Natural killer cell (primary cell): ENCODE measurements at regions not wholly inside any gene's neighbourhood (a gene's known extent, or its start where the extent isn't known, plus 50 kb on each side); places are given as distances from the start of the nearest gene placed in this dataset.

Experiments
- ATAC-seq, 3 donors: fragments of 150-1000 bp in 2 of 3; fragments of 200-7000 bp in 1 of 3; cut with Tn5 transposase; 1 replicate in 1 of 3; 2 replicates in 2 of 3; pipeline ENCODE4 v1.10.0; 2021; ENCODE audit warnings: mild to moderate bottlenecking in 2 of 3, moderate library complexity in 2 of 3
- DNase-seq, 2 donors: peaks; one replicate each; pipeline versions ENCODE4 v3.0.0 to v3.0.0-alpha.2; 2013 to 2021; ENCODE audit warnings: mixed read lengths in 1 of 2
- H3K27ac ChIP-seq: one replicate; pipeline ENCODE4 v1.5.1; 2013; ENCODE audit warnings: mild to moderate bottlenecking, low read length
- H3K27me3 ChIP-seq: one replicate; pipeline ENCODE4 v1.6.1; 2013; ENCODE audit warnings: low read length; ENCODE audit not compliant: control insufficient read depth, insufficient read depth
- H3K36me3 ChIP-seq: one replicate; pipeline ENCODE4 v1.6.1; 2013; ENCODE audit warnings: low read length; ENCODE audit not compliant: control insufficient read depth, insufficient read depth
- H3K4me1 ChIP-seq: one replicate; pipeline ENCODE4 v1.6.1; 2013; ENCODE audit warnings: low read length; ENCODE audit not compliant: control insufficient read depth, insufficient read depth
- H3K4me3 ChIP-seq: one replicate; pipeline ENCODE4 v1.5.1; 2013; ENCODE audit warnings: low read length
- H3K9me3 ChIP-seq: one replicate; pipeline ENCODE4 v1.6.1; 2013; ENCODE audit warnings: low read length; ENCODE audit not compliant: control insufficient read depth, insufficient read depth
- H3K27ac Mint-ChIP-seq, 2 donors: one replicate each; pipeline ENCODE4 v1.8.0; 2022; ENCODE audit warnings: mild to moderate bottlenecking in 2 of 2, mixed read lengths in 2 of 2, moderate library complexity in 1 of 2
- H3K27me3 Mint-ChIP-seq, 2 donors: one replicate each; pipeline ENCODE4 v1.8.0; 2022; ENCODE audit warnings: low read depth in 2 of 2, mixed read lengths in 2 of 2
- H3K36me3 Mint-ChIP-seq: one replicate; pipeline ENCODE4 v1.8.0; 2022; ENCODE audit warnings: mixed read lengths
- H3K4me1 Mint-ChIP-seq, 2 donors: one replicate each; pipeline ENCODE4 v1.8.0; 2022; ENCODE audit warnings: mixed read lengths in 2 of 2
- H3K4me3 Mint-ChIP-seq: one replicate; pipeline ENCODE4 v1.8.0; 2022; ENCODE audit warnings: mild to moderate bottlenecking, moderate library complexity, mixed read lengths
- H3K9me3 Mint-ChIP-seq, 2 donors: one replicate each; pipeline ENCODE4 v1.8.0; 2022; ENCODE audit warnings: mixed read lengths in 2 of 2
- WGBS: methylation state at CpG from one replicate; pipeline ENCODE4 v1.1.7; 2013; ENCODE audit warnings: missing lambda C conversion rate; ENCODE audit not compliant: insufficient coverage; 5-methylcytosine and 5-hydroxymethylcytosine counted together
- intact Hi-C: fragments of 100-400 bp; cut with micrococcal nuclease; formaldehyde crosslinking; loops from one replicate; pipeline ENCODE4 v1.14.2; 2022
- TF ChIP-seq, protein P1 (sequence below): fragments of 200-600 bp; IDR thresholded peaks from one replicate; pipeline ENCODE4 v1.8.0; 2022; ENCODE audit warnings: antibody characterized with exemption

DNA sequence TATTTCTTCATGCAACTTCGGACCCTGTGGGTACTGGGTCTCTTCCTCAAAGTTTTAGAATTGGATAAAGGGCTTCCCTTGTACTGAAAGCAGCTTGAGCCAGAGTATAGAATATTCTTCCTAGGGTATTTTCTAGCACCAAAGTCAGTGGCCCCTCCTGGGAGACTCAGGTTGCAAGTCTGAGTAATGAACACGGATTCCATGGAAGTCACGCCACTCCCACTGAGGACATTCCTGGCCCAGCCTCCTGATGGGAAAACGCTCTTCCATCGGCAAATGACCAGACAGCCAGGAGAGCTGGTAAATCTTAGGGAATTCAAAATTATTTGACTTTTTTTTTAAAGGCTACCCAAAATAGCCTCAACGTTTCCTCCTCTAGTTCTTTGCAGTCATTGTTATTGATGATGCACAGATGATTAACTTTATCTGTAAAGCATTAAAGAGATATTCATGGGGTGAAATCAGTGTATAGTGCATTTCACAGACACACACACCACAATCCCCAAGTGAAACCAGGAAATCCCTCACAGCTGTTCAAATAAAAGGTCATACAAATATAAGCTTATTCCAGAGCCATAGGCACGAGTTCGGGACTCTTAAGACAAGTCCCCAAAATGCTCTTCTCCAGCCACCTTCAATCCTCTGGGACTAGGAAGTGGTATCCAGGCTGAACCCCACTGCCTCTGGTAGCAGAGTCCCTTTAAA, 248.8 kb downstream of the SOD2 start:
- intact Hi-C loops, result no loop called here
- no peaks in the 10 kb centered on the region for H3K9me3 ChIP-seq
- Mint-ChIP-seq H3K36me3 (no peaks in the 10 kb centered on the region), H3K27me3 (peaks cover 16 to 33% of the 10 kb centered on the region in 2 donors), H3K4me3 (no peak overlapping the region), H3K27ac (no peak overlapping the region), H3K4me1 (no peaks in the 10 kb centered on the region), H3K9me3 (no peaks in the 10 kb centered on the region)
- DNase-seq (no peak), ATAC-seq (no peak)
- 82% methylated on average over 7 of the region's 8 CpGs for WGBS
- TF ChIP-seq, protein P1, sequence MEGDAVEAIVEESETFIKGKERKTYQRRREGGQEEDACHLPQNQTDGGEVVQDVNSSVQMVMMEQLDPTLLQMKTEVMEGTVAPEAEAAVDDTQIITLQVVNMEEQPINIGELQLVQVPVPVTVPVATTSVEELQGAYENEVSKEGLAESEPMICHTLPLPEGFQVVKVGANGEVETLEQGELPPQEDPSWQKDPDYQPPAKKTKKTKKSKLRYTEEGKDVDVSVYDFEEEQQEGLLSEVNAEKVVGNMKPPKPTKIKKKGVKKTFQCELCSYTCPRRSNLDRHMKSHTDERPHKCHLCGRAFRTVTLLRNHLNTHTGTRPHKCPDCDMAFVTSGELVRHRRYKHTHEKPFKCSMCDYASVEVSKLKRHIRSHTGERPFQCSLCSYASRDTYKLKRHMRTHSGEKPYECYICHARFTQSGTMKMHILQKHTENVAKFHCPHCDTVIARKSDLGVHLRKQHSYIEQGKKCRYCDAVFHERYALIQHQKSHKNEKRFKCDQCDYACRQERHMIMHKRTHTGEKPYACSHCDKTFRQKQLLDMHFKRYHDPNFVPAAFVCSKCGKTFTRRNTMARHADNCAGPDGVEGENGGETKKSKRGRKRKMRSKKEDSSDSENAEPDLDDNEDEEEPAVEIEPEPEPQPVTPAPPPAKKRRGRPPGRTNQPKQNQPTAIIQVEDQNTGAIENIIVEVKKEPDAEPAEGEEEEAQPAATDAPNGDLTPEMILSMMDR, result no peak
- H3K4me3 ChIP-seq, result no peak overlapping the region
- peaks cover 3% of the 10 kb centered on the region for H3K27me3 ChIP-seq
- no peaks in the 10 kb centered on the region for H3K4me1 ChIP-seq
- no peak overlapping the region for H3K27ac ChIP-seq
- H3K36me3 ChIP-seq, result no peaks in the 10 kb centered on the region

DNA sequence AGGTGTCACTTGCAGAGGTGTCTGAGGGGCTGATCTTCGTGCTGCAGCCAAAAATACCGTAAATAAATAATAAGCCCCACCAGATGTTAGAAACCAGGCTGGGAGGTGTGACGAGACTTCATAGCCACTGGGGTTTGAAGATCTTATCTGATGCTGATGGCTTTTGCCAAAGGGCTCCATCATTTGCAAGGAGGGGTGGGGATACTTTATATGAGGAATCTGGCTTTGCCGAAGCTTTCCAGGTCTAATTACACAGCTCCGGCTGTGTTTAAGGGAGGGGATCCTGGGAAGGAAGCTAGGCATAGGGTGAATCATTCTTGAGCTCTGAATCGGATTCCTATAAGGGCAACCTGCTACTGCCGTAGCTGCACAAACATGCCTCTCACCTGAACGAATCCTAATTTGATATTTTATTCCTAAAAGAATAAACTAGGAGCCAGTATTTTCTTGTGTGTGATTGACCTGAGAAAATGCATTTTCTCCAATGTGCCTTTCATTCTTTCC, 249.6 kb downstream of the SOD2 start:
- peaks cover 16 to 33% of the 10 kb centered on the region in 2 donors for H3K27me3 Mint-ChIP-seq
- no peak for ATAC-seq
- intact Hi-C loops, result no loop called here
- H3K4me3 Mint-ChIP-seq, result no peak overlapping the region
- Histone ChIP-seq H3K4me3 (no peak overlapping the region), H3K36me3 (no peaks in the 10 kb centered on the region), H3K27ac (no peak overlapping the region), H3K4me1 (no peaks in the 10 kb centered on the region), H3K9me3 (no peaks in the 10 kb centered on the region), H3K27me3 (peaks cover 3% of the 10 kb centered on the region)
- H3K27ac Mint-ChIP-seq, result no peak overlapping the region
- TF ChIP-seq, protein P1, result no peak
- H3K4me1 Mint-ChIP-seq, result no peaks in the 10 kb centered on the region
- H3K36me3 Mint-ChIP-seq, result no peaks in the 10 kb centered on the region
- H3K9me3 Mint-ChIP-seq, result no peaks in the 10 kb centered on the region
- 47% methylated on average over 7 of the region's 8 CpGs for WGBS
- no peak for DNase-seq

DNA sequence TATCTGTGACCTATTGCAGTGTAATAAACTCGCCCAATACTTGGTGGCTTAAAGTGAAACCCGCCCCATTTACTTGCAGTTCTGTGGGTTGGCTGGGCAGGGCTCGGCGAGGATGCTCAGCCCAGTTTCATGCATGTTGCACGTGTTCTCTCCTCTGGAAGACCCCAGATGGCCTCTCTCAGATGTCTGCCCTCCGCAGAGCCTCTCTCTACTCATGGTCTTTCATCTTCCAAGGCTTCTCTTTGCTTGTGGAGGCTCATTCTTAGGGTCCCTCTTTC, 251.4 kb downstream of the SOD2 start:
- ATAC-seq (no peak), DNase-seq (no peak)
- TF ChIP-seq, protein P1, result no peak
- Histone ChIP-seq H3K27me3 (peaks cover 3% of the 10 kb centered on the region), H3K27ac (no peak overlapping the region), H3K36me3 (no peaks in the 10 kb centered on the region), H3K4me3 (no peak overlapping the region), H3K4me1 (no peaks in the 10 kb centered on the region), H3K9me3 (no peaks in the 10 kb centered on the region)
- Mint-ChIP-seq H3K27ac (no peak overlapping the region), H3K4me1 (no peaks in the 10 kb centered on the region), H3K36me3 (no peaks in the 10 kb centered on the region), H3K9me3 (no peaks in the 10 kb centered on the region), H3K4me3 (no peak overlapping the region), H3K27me3 (peaks cover 14 to 28% of the 10 kb centered on the region in 2 donors)
- intact Hi-C loops, result no loop called here
- 91% methylated on average over 6 of the region's 6 CpGs for WGBS
